Lower lobe of right lung (tissue), 2 donors: ENCODE measurements at regions not wholly inside any gene's neighbourhood (a gene's known extent, or its start where the extent isn't known, plus 50 kb on each side); places are given as distances from the start of the nearest gene placed in this dataset.

Experiments
- ATAC-seq, 2 donors: fragments of 200-7000 bp; cut with Tn5 transposase; one replicate each; pipeline ENCODE4 v1.9.1; 2020 to 2022; ENCODE audit warnings: mild to moderate bottlenecking in 2 of 2, moderate library complexity in 2 of 2
- DNase-seq: peaks from one replicate; pipeline ENCODE4 v3.0.0-alpha.2; 2020
- H3K27ac ChIP-seq: fragments of 200-600 bp; one replicate; pipeline ENCODE4 v1.8.0; 2022
- H3K27me3 ChIP-seq: fragments of 200-600 bp; one replicate; pipeline ENCODE4 v1.8.0; 2022; ENCODE audit warnings: low read depth
- H3K36me3 ChIP-seq: fragments of 200-600 bp; one replicate; pipeline ENCODE4 v1.8.0; 2022; ENCODE audit warnings: mild to moderate bottlenecking
- H3K4me1 ChIP-seq: fragments of 200-600 bp; one replicate; pipeline ENCODE4 v1.8.0; 2022
- H3K4me3 ChIP-seq: fragments of 200-600 bp; one replicate; pipeline ENCODE4 v1.8.0; 2022; ENCODE audit warnings: mild to moderate bottlenecking
- H3K9me3 ChIP-seq: fragments of 200-600 bp; one replicate; pipeline ENCODE4 v1.8.0; 2022
- intact Hi-C: fragments of 100-400 bp; cut with DNase I; formaldehyde crosslinking; loops from one replicate; pipeline ENCODE4 v1.11.0; 2022
- TF ChIP-seq, protein P1 (sequence below): fragments of 200-600 bp; IDR thresholded peaks from one replicate; pipeline ENCODE4 v1.8.0; 2022; ENCODE audit warnings: antibody characterized with exemption, mild to moderate bottlenecking
- donor health status: DM: no; HTN: yes; CAD: no; lungs with severe emphysema.

DNA sequence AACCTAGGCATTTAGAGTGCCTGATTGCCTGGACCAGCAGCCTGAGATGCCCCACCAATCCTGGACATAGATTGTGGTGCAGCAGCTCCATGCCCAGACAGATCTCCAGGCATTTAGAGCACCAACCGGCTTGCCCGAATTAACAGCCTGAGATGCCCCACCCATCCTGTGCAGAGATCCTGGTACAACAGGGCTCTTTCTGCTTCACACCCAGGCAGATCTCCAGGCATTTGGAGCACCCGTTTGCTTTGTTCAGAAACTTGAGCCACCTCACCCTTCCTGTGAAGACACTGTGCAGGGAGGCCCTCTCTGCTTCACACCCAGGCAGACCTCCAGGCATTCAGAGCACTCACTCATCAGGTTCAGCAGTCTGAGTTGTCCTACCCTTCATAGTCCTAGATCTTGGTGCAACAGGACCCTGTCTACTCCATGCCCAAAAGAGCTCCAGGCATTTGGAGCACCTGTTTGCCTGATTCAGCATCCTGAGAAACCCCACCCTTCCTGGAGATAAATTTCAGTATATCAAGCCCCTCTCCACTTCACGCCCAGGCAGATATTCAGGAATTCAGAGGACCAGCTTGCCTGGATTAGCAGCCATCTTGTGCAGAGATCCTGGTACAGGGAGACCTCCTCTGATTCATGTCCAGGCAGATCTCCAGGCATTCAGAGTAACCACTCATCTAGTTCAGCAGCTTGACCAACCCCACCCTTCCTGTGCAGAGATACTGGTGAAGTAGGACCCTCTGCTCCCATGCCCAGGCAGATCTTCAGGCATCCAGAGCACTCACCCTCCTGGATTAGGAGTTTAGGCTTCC lies 189.2 kb upstream of the FERMT1 start:
- ATAC-seq: no peak
- intact Hi-C loops: no loop called here

DNA sequence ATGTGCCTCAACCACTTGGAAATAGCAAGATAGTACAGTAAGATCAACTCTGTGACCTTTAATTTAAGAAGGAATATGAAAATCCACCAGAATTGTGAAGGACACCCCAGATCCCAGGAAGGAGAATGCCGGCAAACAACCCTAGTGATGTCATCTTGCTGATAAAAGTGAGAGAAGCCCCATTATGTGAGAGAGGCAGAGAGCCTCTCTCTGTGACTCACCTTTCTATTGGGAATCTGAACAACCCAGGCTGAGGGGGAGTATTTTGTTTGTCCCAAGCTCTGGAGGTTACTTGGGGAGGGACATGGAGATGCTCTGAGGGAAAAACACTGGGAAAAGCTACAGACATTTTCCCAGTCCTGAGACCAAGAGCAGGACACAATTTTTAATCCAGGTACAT lies 188.3 kb upstream of the FERMT1 start:
- no peak overlapping the region for H3K4me3 ChIP-seq
- peaks cover 9% of the 10 kb centered on the region for H3K9me3 ChIP-seq
- TF ChIP-seq, protein P1, sequence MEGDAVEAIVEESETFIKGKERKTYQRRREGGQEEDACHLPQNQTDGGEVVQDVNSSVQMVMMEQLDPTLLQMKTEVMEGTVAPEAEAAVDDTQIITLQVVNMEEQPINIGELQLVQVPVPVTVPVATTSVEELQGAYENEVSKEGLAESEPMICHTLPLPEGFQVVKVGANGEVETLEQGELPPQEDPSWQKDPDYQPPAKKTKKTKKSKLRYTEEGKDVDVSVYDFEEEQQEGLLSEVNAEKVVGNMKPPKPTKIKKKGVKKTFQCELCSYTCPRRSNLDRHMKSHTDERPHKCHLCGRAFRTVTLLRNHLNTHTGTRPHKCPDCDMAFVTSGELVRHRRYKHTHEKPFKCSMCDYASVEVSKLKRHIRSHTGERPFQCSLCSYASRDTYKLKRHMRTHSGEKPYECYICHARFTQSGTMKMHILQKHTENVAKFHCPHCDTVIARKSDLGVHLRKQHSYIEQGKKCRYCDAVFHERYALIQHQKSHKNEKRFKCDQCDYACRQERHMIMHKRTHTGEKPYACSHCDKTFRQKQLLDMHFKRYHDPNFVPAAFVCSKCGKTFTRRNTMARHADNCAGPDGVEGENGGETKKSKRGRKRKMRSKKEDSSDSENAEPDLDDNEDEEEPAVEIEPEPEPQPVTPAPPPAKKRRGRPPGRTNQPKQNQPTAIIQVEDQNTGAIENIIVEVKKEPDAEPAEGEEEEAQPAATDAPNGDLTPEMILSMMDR: no peak
- intact Hi-C loops: no loop called here
- H3K36me3 ChIP-seq: no peaks in the 10 kb centered on the region
- no peaks in the 10 kb centered on the region for H3K27me3 ChIP-seq
- H3K4me1 ChIP-seq: no peaks in the 10 kb centered on the region
- no peak overlapping the region for H3K27ac ChIP-seq
- no peak for DNase-seq
- no peak for ATAC-seq

More for the DNA sequence above, 189.2 kb upstream of the FERMT1 start:
- TF ChIP-seq, protein P1: no peak
- Histone ChIP-seq H3K36me3 (no peaks in the 10 kb centered on the region), H3K9me3 (peaks cover 9% of the 10 kb centered on the region), H3K27ac (no peak overlapping the region), H3K4me3 (no peak overlapping the region), H3K27me3 (no peaks in the 10 kb centered on the region), H3K4me1 (no peaks in the 10 kb centered on the region)
- DNase-seq: no peak

DNA sequence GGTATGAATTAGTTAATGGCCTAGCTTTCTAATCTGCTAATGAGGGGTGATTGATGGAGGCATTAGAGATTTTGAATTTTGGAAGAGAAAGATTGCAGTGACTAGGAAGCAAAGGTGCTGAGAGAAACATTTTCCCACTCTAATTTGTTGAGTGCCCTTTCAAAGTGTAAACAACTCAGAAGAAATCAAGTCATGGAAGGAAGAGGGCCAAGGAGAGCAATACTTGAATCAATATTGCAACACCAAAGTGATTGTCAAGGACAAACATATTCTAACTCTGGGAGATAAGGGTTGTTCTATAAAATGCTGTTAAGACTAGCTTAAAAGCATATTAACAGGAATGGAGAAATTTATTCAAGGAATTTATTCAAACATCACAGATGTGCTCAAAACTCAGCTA lies 182.7 kb upstream of the FERMT1 start:
- Histone ChIP-seq H3K27me3 (no peaks in the 10 kb centered on the region), H3K4me1 (no peaks in the 10 kb centered on the region), H3K36me3 (no peaks in the 10 kb centered on the region), H3K4me3 (no peak overlapping the region), H3K27ac (no peak overlapping the region), H3K9me3 (no peaks in the 10 kb centered on the region)
- TF ChIP-seq, protein P1: no peak
- peak in 1 of 2 donors; percentile 62 for ATAC-seq
- intact Hi-C loops: no loop called here
- no peak for DNase-seq

DNA sequence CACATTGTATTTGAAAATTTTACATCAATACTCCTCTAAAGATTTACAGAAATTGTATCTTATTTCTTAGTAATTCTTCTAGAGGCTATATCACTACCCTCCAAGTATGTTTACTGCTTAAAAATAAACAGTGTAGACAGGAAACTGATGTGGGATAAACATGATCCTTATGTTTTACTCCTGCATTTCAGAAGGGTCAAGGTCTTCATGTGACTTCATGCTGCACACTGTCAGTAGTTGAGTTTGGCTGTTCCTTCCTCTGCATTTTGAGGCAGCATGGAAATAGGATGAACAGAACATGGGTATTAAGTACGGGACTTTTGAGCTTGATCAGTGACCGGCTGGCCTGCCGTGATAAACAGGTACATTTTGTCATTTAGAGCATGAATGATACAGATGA lies 179.2 kb upstream of the FERMT1 start:
- intact Hi-C loops: no loop called here
- Histone ChIP-seq H3K9me3 (no peaks in the 10 kb centered on the region), H3K36me3 (no peaks in the 10 kb centered on the region), H3K27ac (no peak overlapping the region), H3K27me3 (no peaks in the 10 kb centered on the region), H3K4me1 (no peaks in the 10 kb centered on the region), H3K4me3 (no peak overlapping the region)
- DNase-seq (no peak), ATAC-seq (no peak)
- TF ChIP-seq, protein P1: no peak

DNA sequence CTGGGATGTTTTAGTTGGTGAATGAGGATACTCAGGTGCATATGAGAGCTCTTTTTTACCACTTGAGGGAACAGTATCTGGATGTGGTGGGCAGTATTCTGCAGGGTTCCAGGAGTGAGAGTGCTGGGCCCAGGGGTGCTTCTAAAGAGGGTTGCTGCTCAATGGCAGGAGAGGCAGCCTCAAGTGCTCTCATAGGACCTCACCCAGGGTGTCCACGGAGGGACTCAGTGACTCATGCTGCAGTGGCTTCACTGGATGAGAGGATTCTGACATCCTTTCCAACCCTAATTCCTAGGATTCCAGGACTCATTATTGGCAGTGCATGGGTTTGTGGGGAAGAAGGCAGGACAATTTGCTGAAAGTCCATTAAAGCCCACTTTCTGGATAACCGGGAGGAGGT lies 176.6 kb upstream of the FERMT1 start:
- Histone ChIP-seq H3K4me3 (no peak overlapping the region), H3K4me1 (no peaks in the 10 kb centered on the region), H3K36me3 (no peaks in the 10 kb centered on the region), H3K27ac (no peak overlapping the region), H3K27me3 (no peaks in the 10 kb centered on the region), H3K9me3 (no peaks in the 10 kb centered on the region)
- ATAC-seq: peak; percentile 63 to 82
- TF ChIP-seq, protein P1: no peak
- peak; percentile 44 for DNase-seq
- intact Hi-C loops: no loop called here
